H9 (cell line): ENCODE measurements at regions not wholly inside any gene's neighbourhood (a gene's known extent, or its start where the extent isn't known, plus 50 kb on each side); places are given as distances from the start of the nearest gene placed in this dataset.
A peak's percentile ranks its signal among the peaks of the same experiment; 100 is the strongest.

ENCODE experiments used
- DNase-seq: peaks from one replicate; pipeline ENCODE4 v3.0.0-alpha.2; 2017
- H2AFZ ChIP-seq: one replicate; pipeline ENCODE4 v1.6.1; 2013; ENCODE audit warnings: mild to moderate bottlenecking, low read length, control low read depth, moderate library complexity
- H2AK5ac ChIP-seq: 2 replicates; pipeline ENCODE4 v1.6.1; 2013; ENCODE audit warnings: low read length, control low read depth, mixed read lengths; ENCODE audit not compliant: insufficient read length
- H2BK120ac ChIP-seq: one replicate; pipeline ENCODE4 v1.6.1; 2013; ENCODE audit warnings: low read depth, mild to moderate bottlenecking, low read length, control low read depth, inconsistent platforms; ENCODE audit not compliant: poor library complexity, severe bottlenecking
- H2BK12ac ChIP-seq: 2 replicates; pipeline ENCODE4 v1.6.1; 2013; ENCODE audit warnings: low read length, control low read depth, mixed read lengths, low read depth; ENCODE audit not compliant: insufficient read length
- H2BK15ac ChIP-seq: 2 replicates; pipeline ENCODE4 v1.6.1; 2013; ENCODE audit warnings: low read depth, low read length, control low read depth
- H2BK20ac ChIP-seq: one replicate; pipeline ENCODE4 v1.6.1; 2013; ENCODE audit warnings: low read depth, mild to moderate bottlenecking, low read length, control low read depth, inconsistent platforms; ENCODE audit not compliant: poor library complexity, severe bottlenecking
- H2BK5ac ChIP-seq: 2 replicates; pipeline ENCODE4 v1.6.1; 2013; ENCODE audit warnings: low read length, control low read depth, mixed read lengths; ENCODE audit not compliant: insufficient read length
- H3K14ac ChIP-seq: 2 replicates; pipeline ENCODE4 v1.6.1; 2013; ENCODE audit warnings: low read length, control low read depth; ENCODE audit not compliant: insufficient read depth
- H3K18ac ChIP-seq: 2 replicates; pipeline ENCODE4 v1.6.1; 2013; ENCODE audit warnings: low read depth, mild to moderate bottlenecking, mixed read lengths, low read length, control low read depth; ENCODE audit not compliant: insufficient read length
- H3K23ac ChIP-seq: 2 replicates; pipeline ENCODE4 v1.6.1; 2013; ENCODE audit warnings: low read length, control low read depth, mixed read lengths, low read depth; ENCODE audit not compliant: insufficient read length
- H3K23me2 ChIP-seq: 2 replicates; pipeline ENCODE4 v1.6.1; 2013; ENCODE audit warnings: low read depth, mild to moderate bottlenecking, mixed read lengths, low read length, control low read depth; ENCODE audit not compliant: insufficient read length, poor library complexity, severe bottlenecking
- H3K27ac ChIP-seq: 2 replicates; pipeline ENCODE4 v1.5.1; 2013; ENCODE audit warnings: low read length, control low read depth, mixed read lengths, low read depth; ENCODE audit not compliant: insufficient read length
- H3K27me3 ChIP-seq: 2 replicates; pipeline ENCODE4 v1.6.1; 2013; ENCODE audit warnings: low read length, control low read depth, inconsistent platforms; ENCODE audit not compliant: insufficient read depth
- H3K4ac ChIP-seq: 2 replicates; pipeline ENCODE4 v1.6.1; 2013; ENCODE audit warnings: low read depth, mild to moderate bottlenecking, control low read depth, inconsistent platforms, low read length, moderate library complexity
- H3K4me1 ChIP-seq: 2 replicates; pipeline ENCODE4 v1.6.1; 2013; ENCODE audit warnings: low read length, control low read depth, inconsistent platforms; ENCODE audit not compliant: insufficient read depth
- H3K4me2 ChIP-seq: 2 replicates; pipeline ENCODE4 v1.6.1; 2013; ENCODE audit warnings: low read length, control low read depth, mixed read lengths; ENCODE audit not compliant: insufficient read length, insufficient read depth
- H3K56ac ChIP-seq: 2 replicates; pipeline ENCODE4 v1.6.1; 2013; ENCODE audit warnings: low read depth, mild to moderate bottlenecking, mixed read lengths, low read length, control low read depth; ENCODE audit not compliant: insufficient read length
- H3K79me1 ChIP-seq: 2 replicates; pipeline ENCODE4 v1.6.1; 2013; ENCODE audit warnings: low read depth, mild to moderate bottlenecking, moderate library complexity, low read length, control low read depth, inconsistent platforms; ENCODE audit not compliant: insufficient read depth, poor library complexity, severe bottlenecking
- H3K79me2 ChIP-seq: 2 replicates; pipeline ENCODE4 v1.6.1; 2013; ENCODE audit warnings: low read length, control low read depth, inconsistent platforms; ENCODE audit not compliant: insufficient read depth
- H3K9ac ChIP-seq: 2 replicates; pipeline ENCODE4 v1.6.1; 2013; ENCODE audit warnings: low read length, control low read depth, mixed read lengths; ENCODE audit not compliant: insufficient read length; ENCODE audit errors: extremely low read depth
- H3K9me3 ChIP-seq: one replicate; pipeline ENCODE4 v1.6.1; 2013; ENCODE audit warnings: low read depth, low read length, inconsistent platforms; ENCODE audit not compliant: control insufficient read depth
- H3T11ph ChIP-seq: one replicate; pipeline ENCODE4 v1.6.1; 2013; ENCODE audit warnings: mild to moderate bottlenecking, low read length, control low read depth, inconsistent platforms
- H4K20me1 ChIP-seq: one replicate; pipeline ENCODE4 v1.6.1; 2013; ENCODE audit not compliant: control insufficient read depth, insufficient read length, insufficient read depth
- H4K5ac ChIP-seq: 2 replicates; pipeline ENCODE4 v1.6.1; 2013; ENCODE audit warnings: low read depth, mild to moderate bottlenecking, mixed read lengths, low read length, control low read depth; ENCODE audit not compliant: insufficient read length
- H4K8ac ChIP-seq: replicated peaks from 2 replicates; pipeline ENCODE4 v1.6.1; 2013; ENCODE audit warnings: low read length, control low read depth, mixed read lengths, low read depth; ENCODE audit not compliant: insufficient read length
- H4K91ac ChIP-seq: 2 replicates; pipeline ENCODE4 v1.6.1; 2013; ENCODE audit warnings: low read depth, mild to moderate bottlenecking, moderate library complexity, mixed read lengths, low read length, control low read depth; ENCODE audit not compliant: insufficient read length
- H3K27ac Mint-ChIP-seq, 3 experiments: 2 replicates in 2 of 3; 3 replicates in 1 of 3; pipeline ENCODE4 v1.8.0; 2020 to 2021; ENCODE audit warnings: mixed read lengths in 3 of 3, mild to moderate bottlenecking in 1 of 3, moderate library complexity in 1 of 3
- H3K27me3 Mint-ChIP-seq: 2 replicates; pipeline ENCODE4 v1.8.0; 2021; ENCODE audit warnings: low read depth, mild to moderate bottlenecking, moderate library complexity, mixed read lengths
- H3K36me3 Mint-ChIP-seq, 3 experiments: 2 replicates in 2 of 3; 3 replicates in 1 of 3; pipeline ENCODE4 v1.8.0; 2020 to 2021; ENCODE audit warnings: low read depth in 3 of 3, mixed read lengths in 3 of 3; ENCODE audit not compliant: insufficient read depth in 1 of 3
- H3K4me1 Mint-ChIP-seq, 2 experiments: 2 replicates each; pipeline ENCODE4 v1.8.0; 2020; ENCODE audit warnings: mixed read lengths in 2 of 2
- H3K4me3 Mint-ChIP-seq, 2 experiments: 2 replicates in 1 of 2; 3 replicates in 1 of 2; pipeline ENCODE4 v1.8.0; 2020 to 2021; ENCODE audit warnings: mild to moderate bottlenecking in 2 of 2, mixed read lengths in 2 of 2, moderate library complexity in 1 of 2
- H3K9me3 Mint-ChIP-seq, 2 experiments: 2 replicates in 1 of 2; 3 replicates in 1 of 2; pipeline ENCODE4 v1.8.0; 2020; ENCODE audit warnings: mild to moderate bottlenecking in 2 of 2, mixed read lengths in 2 of 2, moderate library complexity in 1 of 2
- WGBS: extraction: QIAGEN DNeasy Blood & Tissue Kit; methylation state at CpG from one replicate; pipeline ENCODE4 v1.1.7; 2013; ENCODE audit warnings: missing lambda C conversion rate, low lambda C conversion rate, mixed read lengths; ENCODE audit not compliant: insufficient read length; ENCODE audit errors: extremely low coverage; 5-methylcytosine and 5-hydroxymethylcytosine counted together
- TF ChIP-seq, protein P1 (sequence below): fragments of 200-600 bp; sonication (generic); conservative IDR thresholded peaks from 3 replicates; pipeline ENCODE4 v1.8.0; 2021; ENCODE audit warnings: antibody characterized with exemption, mild to moderate bottlenecking

DNA sequence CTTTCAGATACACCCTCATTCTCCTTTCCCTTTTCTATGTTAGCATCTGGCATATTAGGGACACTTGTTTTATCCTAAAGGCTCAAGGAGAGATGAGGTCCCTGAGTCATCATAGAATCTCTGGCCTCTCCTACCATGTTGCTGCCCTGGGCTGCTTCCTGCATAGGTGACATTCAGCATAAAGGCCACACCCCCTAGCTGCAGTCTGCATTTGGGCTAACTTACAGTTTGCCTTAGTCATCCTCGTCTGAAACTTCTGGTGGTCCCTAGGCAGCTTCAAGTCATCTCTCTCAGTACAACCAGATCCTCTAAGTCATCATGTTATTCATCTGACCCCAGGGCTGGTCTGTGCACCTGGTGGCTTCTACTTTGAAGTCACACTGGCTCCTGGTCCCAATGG is 982.7 kb upstream of the NR2F2 start:
- Histone ChIP-seq H3K4me1 (no peaks in the 10 kb centered on the region; the same call in 1 of the 2 replicates), H4K20me1 (no peaks in the 10 kb centered on the region), H3K23me2 (no peaks in the 10 kb centered on the region), H3K9ac (no peak overlapping the region), H2BK15ac (no peak overlapping the region), H3K56ac (no peak overlapping the region), H3K27ac (no peak overlapping the region), H2AFZ (no peak overlapping the region), H2BK20ac (no peak overlapping the region), H4K8ac (no peak overlapping the region), H3K79me1 (no peaks in the 10 kb centered on the region), H3K79me2 (no peaks in the 10 kb centered on the region), H3K23ac (no peak overlapping the region), H4K91ac (no peak overlapping the region), H3K4me2 (no peak overlapping the region), H2AK5ac (no peak overlapping the region), H3K27me3 (no peaks in the 10 kb centered on the region), H2BK120ac (no peak overlapping the region), H2BK5ac (no peak overlapping the region), H3K4ac (no peak overlapping the region), H4K5ac (no peak overlapping the region), H2BK12ac (no peak overlapping the region), H3T11ph (no peak overlapping the region), H3K9me3 (no peaks in the 10 kb centered on the region), H3K18ac (no peak overlapping the region), H3K14ac (no peak overlapping the region)
- H3K27ac Mint-ChIP-seq: no peak overlapping the region
- peaks cover 0 to 9% of the 10 kb centered on the region in 2 experiments; a peak in 2 of 4 replicates for H3K4me1 Mint-ChIP-seq
- H3K9me3 Mint-ChIP-seq: no peaks in the 10 kb centered on the region
- TF ChIP-seq, protein P1, sequence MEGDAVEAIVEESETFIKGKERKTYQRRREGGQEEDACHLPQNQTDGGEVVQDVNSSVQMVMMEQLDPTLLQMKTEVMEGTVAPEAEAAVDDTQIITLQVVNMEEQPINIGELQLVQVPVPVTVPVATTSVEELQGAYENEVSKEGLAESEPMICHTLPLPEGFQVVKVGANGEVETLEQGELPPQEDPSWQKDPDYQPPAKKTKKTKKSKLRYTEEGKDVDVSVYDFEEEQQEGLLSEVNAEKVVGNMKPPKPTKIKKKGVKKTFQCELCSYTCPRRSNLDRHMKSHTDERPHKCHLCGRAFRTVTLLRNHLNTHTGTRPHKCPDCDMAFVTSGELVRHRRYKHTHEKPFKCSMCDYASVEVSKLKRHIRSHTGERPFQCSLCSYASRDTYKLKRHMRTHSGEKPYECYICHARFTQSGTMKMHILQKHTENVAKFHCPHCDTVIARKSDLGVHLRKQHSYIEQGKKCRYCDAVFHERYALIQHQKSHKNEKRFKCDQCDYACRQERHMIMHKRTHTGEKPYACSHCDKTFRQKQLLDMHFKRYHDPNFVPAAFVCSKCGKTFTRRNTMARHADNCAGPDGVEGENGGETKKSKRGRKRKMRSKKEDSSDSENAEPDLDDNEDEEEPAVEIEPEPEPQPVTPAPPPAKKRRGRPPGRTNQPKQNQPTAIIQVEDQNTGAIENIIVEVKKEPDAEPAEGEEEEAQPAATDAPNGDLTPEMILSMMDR: no peak
- H3K36me3 Mint-ChIP-seq: no peaks in the 10 kb centered on the region
- WGBS: no CpG with 5 or more reads among the region's 1 CpG
- DNase-seq: peak; percentile 35
- H3K27me3 Mint-ChIP-seq: no peaks in the 10 kb centered on the region
- H3K4me3 Mint-ChIP-seq: no peak overlapping the region
